Stomach (tissue), 8 donors: ENCODE measurements at regions not wholly inside any gene's neighbourhood (a gene's known extent, or its start where the extent isn't known, plus 50 kb on each side); places are given as distances from the start of the nearest gene placed in this dataset.
A peak's percentile ranks its signal among the peaks of the same experiment; 100 is the strongest.

Experiments used
- DNase-seq, 2 donors: peaks; one replicate each; pipeline versions ENCODE4 v3.0.0 to v3.0.0-alpha.2; 2013 to 2019
- H3K27ac ChIP-seq, 5 donors: fragments of 200-600 bp in 4 of 5; sonication (generic) in 4 of 5; one replicate each; pipeline ENCODE4 v1.5.1; 2013 to 2019; ENCODE audit warnings: mild to moderate bottlenecking in 1 of 5, moderate library complexity in 1 of 5
- H3K27me3 ChIP-seq, 3 donors: fragments of 200-600 bp; sonication (generic); one replicate each; pipeline ENCODE4 v1.5.1; 2017 to 2019; ENCODE audit warnings: mixed run types in 1 of 3
- H3K36me3 ChIP-seq, 4 donors: fragments of 200-600 bp; sonication (generic); 1 replicate in 3 of 4; 2 replicates in 1 of 4; pipeline ENCODE4 v1.5.1; 2016 to 2019
- H3K4me1 ChIP-seq, 4 donors: fragments of 200-600 bp; sonication (generic); one replicate each; pipeline ENCODE4 v1.5.1; 2016 to 2019
- H3K4me3 ChIP-seq, 4 donors: fragments of 200-600 bp; sonication (generic) in 3 of 4; one replicate each; pipeline ENCODE4 v1.5.1; 2016 to 2019; ENCODE audit warnings: mild to moderate bottlenecking in 1 of 4
- H3K9me3 ChIP-seq, 4 donors: fragments of 200-600 bp; sonication (generic); one replicate each; pipeline ENCODE4 v1.5.1; 2016 to 2019
- EP300 ChIP-seq: sonication (generic); formaldehyde crosslinking; IDR thresholded peaks from one replicate; pipeline ENCODE4 v1.6.1; 2017; ENCODE audit warnings: antibody characterized with exemption
- POLR2A ChIP-seq, 4 donors: fragments of 450-650 bp; IDR thresholded peaks; one replicate each; pipeline ENCODE4 v1.6.1; 2016; ENCODE audit warnings: antibody characterized with exemption in 4 of 4, control low read depth in 2 of 4, mild to moderate bottlenecking in 1 of 4, moderate library complexity in 1 of 4
- POLR2AphosphoS5 ChIP-seq, 3 donors: sonication (generic); formaldehyde crosslinking; IDR thresholded peaks; one replicate each; pipeline ENCODE4 v1.6.1; 2016; ENCODE audit warnings: antibody characterized with exemption in 3 of 3
- WGBS, 5 donors: extraction: QIAGEN DNeasy Blood & Tissue Kit in 3 of 5; methylation state at CpG; one replicate each; pipeline versions ENCODE4 v1.1.5 to v1.1.7; 2013 to 2018; 5-methylcytosine and 5-hydroxymethylcytosine counted together
- intact Hi-C: fragments of 100-400 bp; cut with DNase I; formaldehyde crosslinking; loops from one replicate; pipeline ENCODE4 v1.15.1; 2023; ENCODE audit warnings: low total_unique reads
- TF ChIP-seq, protein P1 (sequence below), 7 experiments: fragments of 450-650 bp in 4 of 7; fragments of 200-600 bp in 3 of 7; sonication (generic) in 3 of 7; IDR thresholded peaks; one replicate each; pipeline ENCODE4 v1.5.1; 2016 to 2019; ENCODE audit warnings: antibody characterized with exemption in 7 of 7, control low read depth in 2 of 7, mild to moderate bottlenecking in 1 of 7
- donor health status: healthy with polysubstance abuse.
- donor health status: Bipolar disorder and iron deficiency.
- donor health status: healthy.

DNA sequence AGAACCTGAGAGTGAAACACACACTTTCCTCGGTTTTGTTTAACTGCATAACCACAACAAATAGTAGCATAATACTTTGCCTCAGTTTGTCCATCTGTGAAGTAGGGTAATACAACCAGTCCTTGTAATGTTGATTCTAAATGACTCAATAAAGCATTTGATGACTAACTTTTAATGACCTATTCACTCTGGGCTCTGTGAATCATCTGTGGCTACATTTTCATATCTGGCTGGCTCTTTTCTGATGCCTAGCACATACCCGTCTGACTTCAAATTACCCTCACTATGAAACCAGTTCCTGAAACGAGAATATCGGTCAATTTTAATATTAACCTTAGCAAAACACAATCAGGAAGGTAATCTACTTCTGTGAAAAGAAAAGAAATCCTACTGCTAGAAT, 151.0 kb downstream of the SH2D1A start:
- TF ChIP-seq POLR2AphosphoS5 (IDR thresholded peaks at IDR 0.05) (no peak), POLR2A (IDR thresholded peaks at IDR 0.05) (no peak), EP300 (no peak)
- TF ChIP-seq, protein P1, sequence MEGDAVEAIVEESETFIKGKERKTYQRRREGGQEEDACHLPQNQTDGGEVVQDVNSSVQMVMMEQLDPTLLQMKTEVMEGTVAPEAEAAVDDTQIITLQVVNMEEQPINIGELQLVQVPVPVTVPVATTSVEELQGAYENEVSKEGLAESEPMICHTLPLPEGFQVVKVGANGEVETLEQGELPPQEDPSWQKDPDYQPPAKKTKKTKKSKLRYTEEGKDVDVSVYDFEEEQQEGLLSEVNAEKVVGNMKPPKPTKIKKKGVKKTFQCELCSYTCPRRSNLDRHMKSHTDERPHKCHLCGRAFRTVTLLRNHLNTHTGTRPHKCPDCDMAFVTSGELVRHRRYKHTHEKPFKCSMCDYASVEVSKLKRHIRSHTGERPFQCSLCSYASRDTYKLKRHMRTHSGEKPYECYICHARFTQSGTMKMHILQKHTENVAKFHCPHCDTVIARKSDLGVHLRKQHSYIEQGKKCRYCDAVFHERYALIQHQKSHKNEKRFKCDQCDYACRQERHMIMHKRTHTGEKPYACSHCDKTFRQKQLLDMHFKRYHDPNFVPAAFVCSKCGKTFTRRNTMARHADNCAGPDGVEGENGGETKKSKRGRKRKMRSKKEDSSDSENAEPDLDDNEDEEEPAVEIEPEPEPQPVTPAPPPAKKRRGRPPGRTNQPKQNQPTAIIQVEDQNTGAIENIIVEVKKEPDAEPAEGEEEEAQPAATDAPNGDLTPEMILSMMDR (IDR thresholded peaks at IDR 0.05): no peak
- DNase-seq: no peak
- no peaks in the 10 kb centered on the region for H3K4me1 ChIP-seq
- H3K27ac ChIP-seq: no peak overlapping the region
- intact Hi-C loops: no loop called here
- H3K4me3 ChIP-seq: no peak overlapping the region
- 68 to 86% (median 78%) methylated on average over 4 of the region's 4 CpGs for WGBS, 5 donors
- H3K36me3 ChIP-seq: no peaks in the 10 kb centered on the region
- H3K27me3 ChIP-seq: no peaks in the 10 kb centered on the region
- H3K9me3 ChIP-seq: no peaks in the 10 kb centered on the region

DNA sequence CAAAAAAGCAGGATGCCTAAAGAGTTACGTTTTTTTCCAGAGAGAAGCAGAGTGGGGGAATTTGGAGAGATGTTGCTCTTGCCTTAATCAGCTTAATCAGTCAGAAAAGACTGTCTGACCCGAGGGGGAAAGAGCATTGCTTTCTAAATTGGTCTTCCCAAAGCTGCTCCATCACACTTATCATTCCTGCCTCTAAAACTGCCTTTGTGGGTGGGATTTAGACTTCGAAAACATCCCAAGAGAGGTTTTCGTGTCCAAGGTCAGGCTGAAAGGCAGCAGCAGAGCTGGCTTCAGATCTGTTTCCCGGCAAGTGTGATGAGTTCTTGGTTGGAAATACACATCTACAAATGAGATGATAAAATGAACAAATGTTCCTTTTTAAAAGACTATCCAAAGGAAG, 155.2 kb downstream of the SH2D1A start:
- Histone ChIP-seq H3K9me3 (no peaks in the 10 kb centered on the region), H3K4me3 (no peak overlapping the region), H3K27ac (no peak overlapping the region), H3K4me1 (no peaks in the 10 kb centered on the region), H3K36me3 (no peaks in the 10 kb centered on the region), H3K27me3 (no peaks in the 10 kb centered on the region)
- intact Hi-C loops: no loop called here
- peak in 1 of 2 donors; percentile 43 for DNase-seq
- TF ChIP-seq POLR2A (IDR thresholded peaks at IDR 0.05): no peak
- 27 to 48% (median 44%) methylated on average over 3 to 5 of the region's 5 CpGs for WGBS, 5 donors

DNA sequence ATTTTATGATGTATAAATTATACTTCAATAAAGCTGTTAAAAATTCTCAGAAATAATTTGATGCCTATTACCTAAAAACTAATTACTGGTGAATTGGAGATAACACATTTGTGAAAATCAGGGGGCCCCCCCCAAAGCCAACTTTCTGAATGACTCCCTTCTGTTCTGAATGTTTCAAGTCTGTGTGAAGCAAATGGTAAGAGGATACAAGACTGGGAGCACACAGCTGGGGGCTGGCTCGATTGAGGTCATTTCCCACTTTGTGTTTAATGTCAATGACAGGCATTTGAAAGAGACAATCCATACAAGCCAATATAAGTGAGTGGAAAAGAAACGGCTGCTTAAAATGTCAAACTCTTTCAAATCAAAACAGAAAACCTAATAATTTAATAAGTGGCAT, 155.8 kb downstream of the SH2D1A start:
- DNase-seq: no peak
- Histone ChIP-seq H3K36me3 (no peaks in the 10 kb centered on the region), H3K9me3 (no peaks in the 10 kb centered on the region), H3K27me3 (no peaks in the 10 kb centered on the region), H3K4me3 (no peak overlapping the region), H3K4me1 (no peaks in the 10 kb centered on the region), H3K27ac (no peak overlapping the region)
- WGBS, 5 donors: 12 to 47% (median 34%) methylated on average over 2 of the region's 2 CpGs
- intact Hi-C loops: no loop called here
- TF ChIP-seq POLR2AphosphoS5 (IDR thresholded peaks at IDR 0.05) (no peak), POLR2A (IDR thresholded peaks at IDR 0.05) (no peak), EP300 (no peak)
- TF ChIP-seq, protein P1 (IDR thresholded peaks at IDR 0.05): no peak

DNA sequence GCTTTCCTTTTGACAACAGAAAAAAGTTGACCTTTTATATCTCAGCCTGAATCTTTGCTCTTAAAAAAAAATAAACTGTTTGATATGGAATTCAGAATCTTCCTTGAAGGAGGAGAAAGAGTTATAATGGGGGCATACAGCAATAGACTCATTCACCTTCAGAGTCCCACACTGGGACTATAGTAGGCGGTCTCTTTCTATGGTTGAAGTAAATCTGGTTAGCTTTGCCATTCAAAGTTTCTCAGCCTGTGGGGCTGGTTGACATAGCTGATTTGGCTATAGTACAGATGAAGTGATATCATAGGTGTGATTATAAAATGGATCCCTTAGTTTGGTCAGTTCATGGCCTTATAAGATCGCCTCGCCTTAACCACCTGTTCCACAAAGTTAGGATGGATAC, 156.2 kb downstream of the SH2D1A start:
- Histone ChIP-seq H3K4me1 (no peaks in the 10 kb centered on the region), H3K9me3 (no peaks in the 10 kb centered on the region), H3K36me3 (no peaks in the 10 kb centered on the region), H3K27ac (no peak overlapping the region), H3K27me3 (no peaks in the 10 kb centered on the region), H3K4me3 (no peak overlapping the region)
- DNase-seq: no peak
- intact Hi-C loops: no loop called here
- WGBS, 5 donors: 91 to 98% (median 94%) methylated on average over 3 of the region's 3 CpGs
- TF ChIP-seq POLR2A (IDR thresholded peaks at IDR 0.05) (no peak), EP300 (no peak)
- TF ChIP-seq, protein P1 (IDR thresholded peaks at IDR 0.05): no peak

DNA sequence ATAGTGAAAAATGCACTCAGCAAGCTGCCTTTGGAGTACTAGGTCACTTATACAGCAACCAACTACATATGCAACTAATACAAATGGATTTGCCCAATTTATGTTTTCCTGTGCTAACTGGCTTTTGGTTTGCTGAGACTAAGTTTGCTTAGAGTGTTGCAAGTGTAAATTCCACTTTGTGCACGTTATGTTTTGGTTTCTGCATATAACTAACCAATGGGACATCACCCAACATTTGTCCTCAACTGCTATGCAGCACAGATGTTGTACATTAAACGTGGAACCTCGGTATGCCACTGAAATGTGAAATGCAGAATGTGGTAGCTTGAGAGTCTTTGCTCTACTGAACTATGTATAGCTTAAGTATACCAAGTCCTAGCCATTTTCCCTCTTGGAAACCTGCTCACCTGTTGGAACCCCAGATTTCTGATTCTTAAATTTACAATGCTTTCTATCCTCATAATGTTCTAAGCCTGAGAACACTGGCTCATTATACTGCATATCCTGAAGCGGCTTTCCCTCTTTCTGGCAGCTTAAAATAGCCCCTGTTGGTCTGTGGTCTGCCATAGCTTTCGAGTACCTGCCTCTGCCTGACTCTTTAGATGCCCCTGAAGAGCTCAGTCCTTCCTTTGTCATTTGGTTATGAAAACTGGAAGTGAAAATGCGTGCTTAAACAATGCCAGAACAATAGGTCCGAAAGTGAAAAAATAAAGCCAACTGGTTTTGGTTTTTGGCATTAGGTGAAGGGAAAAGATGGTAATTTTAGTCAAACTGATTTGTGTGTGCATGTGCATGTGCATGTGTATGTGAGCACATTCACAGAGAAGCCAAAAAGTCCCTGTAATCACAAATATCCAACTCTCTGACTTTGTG, 158.0 kb downstream of the SH2D1A start:
- no peaks in the 10 kb centered on the region for H3K27me3 ChIP-seq
- intact Hi-C loops: no loop called here
- H3K9me3 ChIP-seq: no peaks in the 10 kb centered on the region
- no peak overlapping the region for H3K4me3 ChIP-seq
- H3K27ac ChIP-seq: no peak overlapping the region
- 50 to 80% (median 58%) methylated on average over 7 of the region's 7 CpGs for WGBS, 5 donors
- no peaks in the 10 kb centered on the region for H3K4me1 ChIP-seq
- H3K36me3 ChIP-seq: no peaks in the 10 kb centered on the region
- DNase-seq: no peak
- TF ChIP-seq POLR2A (IDR thresholded peaks at IDR 0.05) (no peak), POLR2AphosphoS5 (IDR thresholded peaks at IDR 0.05) (no peak), EP300 (no peak)
- TF ChIP-seq, protein P1 (IDR thresholded peaks at IDR 0.05): no peak
